ENCODE measurements at regions not wholly inside any gene's neighbourhood (a gene's known extent, or its start where the extent isn't known, plus 50 kb on each side); places are given as distances from the start of the nearest gene placed in this dataset.

- no peak overlapping the region for H2BK5ac ChIP-seq (ENCODE audit: low read depth, low read length, poor library complexity, severe bottlenecking)
- H3K27me3 ChIP-seq (ENCODE audit: control insufficient read depth, insufficient read depth, low read length): peaks cover 14% of the 10 kb centered on the region
- H4K20me1 ChIP-seq (ENCODE audit: insufficient read depth, low read length): no peaks in the 10 kb centered on the region
- H3K27ac ChIP-seq (ENCODE audit: insufficient read depth, low read length): no peak overlapping the region
- no peak overlapping the region for H3K14ac ChIP-seq (replicated peaks; ENCODE audit: low read depth, low read length)
- in situ Hi-C loops (cut with MboI; ENCODE audit: low sequenced_read_pairs): loop anchor here (5.0 kb wide), 1 partner anchor 318 kb away; the partner anchor contains the start of gene BARX2
- H2BK120ac ChIP-seq (ENCODE audit: low read depth, low read length): no peak overlapping the region
- H3K79me1 ChIP-seq (ENCODE audit: low read depth in 1 of 2, low read length in 2 of 2): no peaks in the 10 kb centered on the region
- no peaks in the 10 kb centered on the region for H3K9me3 ChIP-seq (ENCODE audit: control insufficient read depth, insufficient read depth, low read length)
- BruUV-seq (replicated peaks): no TSS peak
- peak overlapping the region; percentile 51; the same call in 1 of the 2 replicates for H3K4me2 ChIP-seq (ENCODE audit: low read depth, low read length)
- dilution Hi-C loops (cut with HindIII; ENCODE audit: low sequenced_read_pairs, unreplicated experiment): no loop called here
- no peak overlapping the region for H3K4ac ChIP-seq (ENCODE audit: low read depth, low read length)
- no peak overlapping the region for H2AK5ac ChIP-seq (ENCODE audit: low read depth, low read length)
- H4K8ac ChIP-seq (ENCODE audit: low read depth in 2 of 2, low read length in 2 of 2): no peak overlapping the region
- H3K36me3 ChIP-seq (ENCODE audit: control insufficient read depth, insufficient read depth, low read length): no peaks in the 10 kb centered on the region
- WGBS, 2 experiments (ENCODE audit: extremely low coverage in 2 of 2, insufficient read length in 1 of 2): 11% methylated on average over 6 of the region's 25 CpGs; no CpG with 5 or more reads in 1 of the 2 experiments
- ChIA-PET CTCF (interaction anchor here (0.5 to 1.9 kb wide), 2 partner anchors 332 to 1759 kb away, joined by 3 read pairs; no protein-coding TSS in a partner anchor), POLR2A (ENCODE audit: unreplicated experiment) (no interaction called here)
- H2BK15ac ChIP-seq (ENCODE audit: low read depth, low read length): no peak overlapping the region
- H3K4me1 ChIP-seq (ENCODE audit: control insufficient read depth, insufficient read depth, low read length): no peaks in the 10 kb centered on the region
- TF ChIP-seq MXI1 (IDR thresholded peaks at IDR 0.05; ENCODE audit: borderline replicate concordance, low read depth, low read length) (no peak), MAZ (IDR thresholded peaks at IDR 0.05; ENCODE audit: borderline replicate concordance, low read depth, low read length) (no peak), MAFK (IDR thresholded peaks at IDR 0.05; ENCODE audit: low read depth, low read length) (no peak), CTCF (conservative IDR thresholded peaks at IDR 0.05; ENCODE audit: low read depth, low read length) (peak; percentile 61), ELK1 (IDR thresholded peaks at IDR 0.05; ENCODE audit: borderline replicate concordance, low read depth, low read length) (no peak), NFE2L2 (IDR thresholded peaks at IDR 0.05; ENCODE audit: low read depth, low read length) (no peak), USF2 (IDR thresholded peaks at IDR 0.05; ENCODE audit: low read depth, low read length) (no peak), CEBPB (IDR thresholded peaks at IDR 0.05; ENCODE audit: low read depth, low read length) (no peak), FOS (IDR thresholded peaks at IDR 0.05; ENCODE audit: low read depth, low read length) (no peak), RCOR1 (IDR thresholded peaks at IDR 0.05; ENCODE audit: insufficient replicate concordance, low read length) (no peak), RAD21 (IDR thresholded peaks at IDR 0.05; ENCODE audit: low read length) (peak; percentile 65), CHD1 (IDR thresholded peaks at IDR 0.05; ENCODE audit: low read depth, low read length) (no peak), SMC3 (IDR thresholded peaks at IDR 0.05; ENCODE audit: low read depth, low read length) (peak; percentile 63)
- no peak overlapping the region for H3K56ac ChIP-seq (ENCODE audit: extremely low read depth, insufficient read depth, low read length)
- H3K23ac ChIP-seq (ENCODE audit: low read depth, low read length): no peak overlapping the region
- H4K5ac ChIP-seq (ENCODE audit: low read depth, low read length): no peak overlapping the region
- intact Hi-C loops (cut with micrococcal nuclease): loop anchor here (1.0 to 5.0 kb wide), 2 partner anchors 318 to 331 kb away; partner anchors contain the start of gene BARX2
- no peak overlapping the region for H2BK20ac ChIP-seq (ENCODE audit: low read depth, low read length)
- H4K91ac ChIP-seq (ENCODE audit: insufficient read depth, low read depth, low read length): no peak overlapping the region
- H2AFZ ChIP-seq (replicated peaks; ENCODE audit: low read length, poor library complexity): peak overlapping the region; percentile 69
- peak; percentile 13 for DNase-seq
- ATAC-seq (ENCODE audit: low read depth): peak; percentile 93
- H3K9ac ChIP-seq (ENCODE audit: low read depth, low read length): no peak overlapping the region
- H3K4me3 ChIP-seq (ENCODE audit: insufficient read depth, low read depth, low read length): no peak overlapping the region
- no peak overlapping the region for H2AK9ac ChIP-seq (replicated peaks; ENCODE audit: low read depth, low read length, poor library complexity)
- H3K18ac ChIP-seq (ENCODE audit: low read depth, low read length): no peak overlapping the region
- no peaks in the 10 kb centered on the region for H3K9me1 ChIP-seq (ENCODE audit: insufficient read depth, low read length)
Measured at GRCh38 chr11:129695571-129696308, 119.9 kb upstream of the TMEM45B start.

Measured in IMR-90 (cell line).